Peyer's patch (tissue), 4 donors: ENCODE measurements at regions not wholly inside any gene's neighbourhood (a gene's known extent, or its start where the extent isn't known, plus 50 kb on each side); places are given as distances from the start of the nearest gene placed in this dataset.

Source experiments
- CTCF ChIP-seq, 6 experiments: fragments of 450-650 bp in 4 of 6; fragments of 200-600 bp in 2 of 6; sonication (generic) in 1 of 6; IDR thresholded peaks; one replicate each; pipeline ENCODE4 v1.5.1; 2017 to 2019; ENCODE audit warnings: antibody characterized with exemption in 6 of 6, mild to moderate bottlenecking in 3 of 6, moderate library complexity in 1 of 6
- POLR2A ChIP-seq, 2 donors: fragments of 450-650 bp; IDR thresholded peaks; one replicate each; pipeline ENCODE4 v1.5.1; 2017; ENCODE audit warnings: antibody characterized with exemption in 2 of 2, mild to moderate bottlenecking in 2 of 2, moderate library complexity in 2 of 2

GRCh38 chr2:221074238-221074637 is 497.9 kb downstream of the EPHA4 start:
- TF ChIP-seq POLR2A (IDR thresholded peaks at IDR 0.05) (no peak), CTCF (IDR thresholded peaks at IDR 0.05) (no peak)
